Activated T-cell treated with anti-CD3 and anti-CD28 coated beads, Interleukin-2, amount 50 U/mL, for 48 hours (primary cell): ENCODE measurements at regions not wholly inside any gene's neighbourhood (a gene's known extent, or its start where the extent isn't known, plus 50 kb on each side); places are given as distances from the start of the nearest gene placed in this dataset.

Experiments
- DNase-seq, 2 experiments: peaks; one replicate each; pipeline ENCODE4 v3.0.0-alpha.2; 2020

- no peak for DNase-seq
Measured at GRCh38 chr7:68420342-68421192, 1177.7 kb upstream of the AUTS2 start.

- no peak for DNase-seq
Measured at GRCh38 chr7:68421712-68422111, 1176.6 kb upstream of the AUTS2 start.

DNA sequence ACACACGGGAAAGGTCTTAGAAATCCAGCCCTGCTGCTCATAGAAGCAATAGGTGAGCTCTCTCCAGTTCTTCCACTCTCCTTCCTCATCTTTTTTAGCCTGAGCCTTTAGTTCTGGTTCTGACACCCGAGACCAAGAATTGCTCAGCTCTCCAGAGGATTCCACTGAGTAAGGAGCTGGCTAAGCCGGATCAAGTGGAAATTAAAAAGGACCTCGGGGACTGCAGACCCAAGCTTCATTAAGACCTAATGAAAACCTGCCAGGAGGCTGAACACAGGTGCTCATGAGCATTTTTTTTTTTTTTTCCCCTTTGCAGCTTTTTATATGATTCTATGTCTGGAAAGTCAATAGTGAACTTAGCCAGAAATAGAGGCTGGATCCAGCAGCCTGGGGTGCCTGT, 1176.0 kb upstream of the AUTS2 start:
- no peak for DNase-seq

GRCh38 chr7:68423356-68423755, 1174.9 kb upstream of the AUTS2 start:
- no peak for DNase-seq

DNA sequence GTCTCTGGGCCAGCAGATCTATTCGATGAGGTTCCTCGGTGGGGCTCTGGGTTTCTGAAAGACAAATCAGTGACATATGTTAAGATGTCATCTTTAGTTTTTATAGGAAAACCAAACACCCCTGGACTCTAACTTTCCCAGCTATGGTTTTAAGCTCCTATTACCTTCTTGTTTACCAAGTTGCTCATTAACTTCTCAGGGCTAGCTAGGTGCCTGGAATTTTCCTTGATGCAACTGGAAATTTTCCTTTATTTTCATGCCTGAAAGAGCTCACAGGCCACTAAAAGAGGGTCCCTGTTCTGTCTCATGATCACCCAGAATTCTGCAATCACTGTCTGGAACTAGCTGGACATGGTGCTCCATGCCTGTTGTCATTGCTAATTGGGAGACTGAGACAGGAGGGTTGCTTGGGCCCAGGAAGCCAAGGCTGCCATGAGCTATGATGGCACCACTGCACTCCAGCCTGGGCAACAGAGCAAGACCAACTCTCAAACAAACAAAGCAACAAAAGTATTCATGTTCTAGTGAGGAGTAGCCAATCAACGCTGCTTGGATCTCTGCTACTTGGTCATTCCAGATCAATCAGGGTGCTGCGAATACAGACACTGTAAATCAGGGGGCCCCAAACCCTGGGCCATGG, 1173.5 kb upstream of the AUTS2 start:
- no peak for DNase-seq

- no peak for DNase-seq
Measured at GRCh38 chr7:68425377-68425776, 1172.9 kb upstream of the AUTS2 start.

DNA sequence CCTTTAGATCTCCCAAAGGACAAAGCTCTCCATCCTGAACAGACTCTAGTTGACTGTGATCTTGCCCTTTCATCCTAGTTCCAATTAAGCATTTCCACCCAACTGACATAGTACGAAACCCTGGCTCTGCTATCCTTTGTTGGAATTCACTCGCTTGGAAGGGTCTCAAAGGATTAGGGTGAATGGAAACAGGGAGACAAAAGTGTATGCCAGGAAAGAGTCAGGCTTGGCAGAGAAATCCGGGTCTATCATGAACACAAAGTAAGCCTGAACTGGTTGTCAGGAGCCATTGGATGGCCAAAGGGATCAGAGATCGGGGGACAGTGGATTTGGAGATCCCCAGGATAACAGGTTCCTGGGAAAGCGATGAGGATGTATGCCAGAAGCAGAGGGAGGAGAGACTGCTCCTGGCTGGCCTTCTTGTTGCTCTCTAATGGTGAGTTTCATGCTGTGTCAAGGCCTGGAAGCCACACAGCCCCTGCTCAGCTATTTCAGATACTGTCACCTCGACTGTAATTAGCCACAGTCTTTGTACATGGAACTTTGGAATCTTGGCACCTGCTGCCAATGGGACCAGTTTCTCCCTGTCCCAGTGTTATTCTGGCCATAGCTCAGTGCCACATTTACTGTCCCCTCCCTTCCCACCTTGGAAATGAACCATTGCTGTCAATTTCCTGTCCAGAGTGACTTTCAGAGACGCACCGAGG, 1168.7 kb upstream of the AUTS2 start:
- DNase-seq = no peak

DNA sequence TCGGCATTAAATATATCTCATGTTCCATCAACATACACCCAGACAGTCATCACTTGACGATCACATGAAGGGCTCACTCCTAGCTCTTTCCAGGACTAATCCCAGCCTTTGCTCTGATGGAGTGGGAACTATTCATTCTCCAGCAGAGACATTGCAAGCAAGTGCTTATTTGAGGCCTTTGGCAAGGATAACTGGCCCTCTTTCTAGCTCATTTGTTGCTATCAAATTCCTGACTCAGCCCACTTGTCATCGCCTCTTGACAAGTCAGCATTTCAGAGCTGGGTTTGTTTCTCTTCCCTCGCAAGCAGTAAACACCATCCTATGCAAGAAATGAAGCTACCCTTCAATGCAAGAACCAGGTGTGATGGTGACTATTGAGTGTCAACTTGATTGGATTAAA, 1165.7 kb upstream of the AUTS2 start:
- DNase-seq = no peak

DNA sequence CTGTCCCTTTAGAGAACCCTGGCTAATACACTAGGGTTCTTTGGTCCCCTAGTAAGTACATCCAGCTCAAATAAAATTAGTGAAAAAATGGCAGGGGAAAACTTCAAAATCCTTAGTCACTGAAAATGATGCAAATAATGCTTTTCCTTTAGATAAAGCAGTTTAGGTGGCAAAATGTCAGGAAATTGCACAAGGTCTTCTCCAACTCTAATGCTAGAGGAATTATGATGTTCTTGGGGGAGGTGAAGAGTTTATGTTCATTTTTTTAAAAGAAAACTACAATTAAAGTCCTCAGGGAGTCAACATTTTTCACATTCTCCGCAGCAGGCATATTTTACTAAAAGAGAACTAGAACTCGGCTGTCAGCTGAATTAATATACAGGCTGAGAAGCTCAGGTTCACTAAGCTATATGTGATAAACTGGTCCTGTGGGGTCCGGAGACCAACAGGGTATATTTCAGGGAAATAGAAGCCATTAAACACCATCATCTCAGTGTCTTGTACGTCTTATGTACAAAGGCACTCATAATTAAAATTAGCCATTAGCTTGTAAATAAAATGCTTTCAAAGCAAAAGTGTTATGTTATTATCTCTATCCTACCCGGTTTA, 1164.7 kb upstream of the AUTS2 start:
- no peak for DNase-seq

DNA sequence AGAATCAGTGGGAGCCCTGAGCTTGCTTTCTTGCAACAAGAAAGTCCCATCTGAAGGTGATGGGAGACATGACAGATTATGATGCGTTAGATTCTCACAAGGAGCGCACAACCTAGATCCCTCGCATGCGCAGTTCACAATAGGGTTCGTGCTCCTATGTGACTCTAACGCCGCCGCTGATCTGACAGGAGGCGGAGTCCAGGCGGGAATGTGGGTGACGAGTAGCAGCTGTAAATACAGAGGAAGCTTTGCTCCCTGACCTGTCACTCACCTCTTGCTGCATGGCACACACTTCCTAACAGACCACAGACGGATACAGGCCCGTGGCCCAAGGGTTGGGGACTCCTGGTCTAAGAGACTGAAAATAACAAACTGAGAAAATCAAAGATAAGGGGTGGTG, 1163.4 kb upstream of the AUTS2 start:
- no peak for DNase-seq

DNA sequence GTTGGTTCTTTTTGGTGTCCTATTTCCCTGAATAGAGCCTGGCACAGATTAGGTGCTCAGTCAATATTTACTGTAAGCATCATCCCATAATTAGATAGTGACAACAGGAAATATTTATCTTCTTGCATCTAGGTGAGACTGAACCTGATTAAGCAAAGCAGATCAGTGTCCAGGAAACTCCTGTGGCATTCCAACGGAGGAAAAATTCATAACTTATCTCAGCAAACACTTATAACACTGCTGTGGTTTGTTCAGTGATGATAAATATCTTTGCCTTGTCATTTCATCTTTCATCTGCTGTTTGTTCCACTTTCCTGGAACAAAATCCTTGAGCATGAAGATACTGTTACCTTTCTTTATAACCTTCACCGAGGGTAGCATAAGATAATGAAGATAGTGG, 1160.3 kb upstream of the AUTS2 start:
- DNase-seq = no peak

DNA sequence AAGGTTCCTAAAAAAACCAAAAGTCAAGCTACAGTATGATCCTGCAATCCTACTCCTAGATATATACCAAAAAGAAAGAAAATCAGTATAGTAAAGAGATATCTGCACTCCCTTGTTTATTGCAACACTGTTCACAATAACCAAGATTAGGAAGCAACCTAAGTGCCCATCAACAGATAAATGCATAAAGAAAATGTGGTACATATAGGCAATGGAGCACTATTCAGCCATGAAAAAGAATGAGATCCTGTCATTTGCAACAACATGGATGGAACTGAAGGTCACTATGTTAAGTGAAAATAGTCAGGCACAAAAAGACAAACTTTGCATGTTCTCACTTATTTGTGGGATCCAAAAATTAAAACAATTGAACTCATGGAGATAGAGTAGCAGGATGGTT, 1159.5 kb upstream of the AUTS2 start:
- DNase-seq = no peak

- no peak for DNase-seq
Measured at GRCh38 chr7:68439897-68440296, 1158.4 kb upstream of the AUTS2 start.

DNA sequence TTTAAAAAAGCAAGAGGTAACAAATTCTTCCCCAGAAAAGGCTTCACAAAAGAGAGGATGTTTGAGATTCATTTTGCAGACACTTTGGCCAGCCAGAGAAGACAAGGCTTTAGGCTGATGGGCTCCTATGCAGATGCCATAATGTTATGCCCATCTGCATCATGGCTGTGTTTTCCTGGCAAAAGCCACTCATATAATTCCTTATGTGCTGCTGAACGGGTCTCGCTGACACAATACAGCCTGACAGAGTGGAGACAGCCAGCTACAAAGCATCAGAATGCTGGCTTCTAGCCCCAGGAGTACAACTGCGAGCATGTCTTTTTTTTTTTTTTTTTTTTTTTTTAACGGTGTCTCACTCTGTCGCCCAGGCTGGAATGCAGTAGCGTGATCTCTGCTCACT, 1157.4 kb upstream of the AUTS2 start:
- no peak for DNase-seq

- no peak for DNase-seq
Measured at GRCh38 chr7:68441645-68442044, 1156.6 kb upstream of the AUTS2 start.

- no peak for DNase-seq
Measured at GRCh38 chr7:68442931-68443631, 1155.2 kb upstream of the AUTS2 start.

- DNase-seq = no peak
Measured at GRCh38 chr7:68444042-68444441, 1154.2 kb upstream of the AUTS2 start.

- DNase-seq = no peak
Measured at GRCh38 chr7:68444956-68445355, 1153.3 kb upstream of the AUTS2 start.

DNA sequence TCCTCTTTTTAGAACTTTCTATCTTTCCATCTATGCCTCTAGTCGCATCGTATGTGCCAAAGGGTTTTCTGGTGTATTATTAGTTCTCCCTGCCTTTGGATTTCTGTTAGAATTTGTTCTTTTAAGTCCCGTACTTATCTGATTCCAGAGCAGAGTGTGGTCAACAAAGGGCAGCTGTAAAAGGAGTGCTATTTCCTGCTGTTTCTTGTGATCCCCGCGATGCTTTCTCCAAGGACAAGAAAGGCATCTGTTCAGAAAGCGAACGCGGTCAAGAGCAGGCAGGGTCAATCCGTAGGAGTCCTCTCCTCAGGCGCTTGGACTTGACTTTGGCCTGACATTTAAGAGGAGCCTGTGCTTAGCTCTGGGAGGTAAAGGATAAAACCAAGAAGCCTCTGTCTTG, 1152.1 kb upstream of the AUTS2 start:
- DNase-seq = no peak

GRCh38 chr7:68449099-68449498, 1149.2 kb upstream of the AUTS2 start:
- no peak for DNase-seq

GRCh38 chr7:68449816-68450215, 1148.5 kb upstream of the AUTS2 start:
- no peak for DNase-seq

GRCh38 chr7:68454931-68455330, 1143.3 kb upstream of the AUTS2 start:
- no peak for DNase-seq

DNA sequence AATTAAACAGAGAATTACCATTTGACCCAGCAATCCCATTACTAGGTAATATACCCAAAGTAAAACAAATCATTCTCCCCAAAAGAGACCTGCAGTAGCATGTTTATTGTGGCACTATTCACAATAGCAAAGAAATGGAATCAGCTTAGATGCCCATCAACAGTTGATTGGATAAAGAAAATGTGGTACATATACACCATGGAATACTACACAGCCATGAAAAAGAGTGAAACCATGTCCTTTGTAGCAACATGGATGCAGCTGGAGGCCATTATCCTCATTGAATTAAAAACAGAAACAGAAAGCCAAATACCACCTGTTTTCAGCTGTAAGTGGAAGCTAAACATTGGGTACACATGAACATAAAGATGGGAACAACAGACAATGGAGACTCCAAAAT, 1141.8 kb upstream of the AUTS2 start:
- DNase-seq = no peak
